ENCODE measurements at regions not wholly inside any gene's neighbourhood (a gene's known extent, or its start where the extent isn't known, plus 50 kb on each side); places are given as distances from the start of the nearest gene placed in this dataset.

GRCh38 chr9:29865764-29866313, 2292.6 kb upstream of the C9orf72 start:
- TF ChIP-seq CTCF (IDR thresholded peaks at IDR 0.05) (no peak), POLR2A (IDR thresholded peaks at IDR 0.05) (no peak)

Measured in thyroid gland (tissue), 4 donors.